GM12878 (cell line): ENCODE measurements at regions not wholly inside any gene's neighbourhood (a gene's known extent, or its start where the extent isn't known, plus 50 kb on each side); places are given as distances from the start of the nearest gene placed in this dataset.

Experiments used
- ATAC-seq: fragments of 200-7000 bp; cut with Tn5 transposase; 3 replicates; pipeline ENCODE4 v1.9.1; 2020; ENCODE audit warnings: mild to moderate bottlenecking, moderate library complexity
- BruUV-seq: library from RNA; stranded (reverse); fragments of 400-500 nt; replicated peaks from 2 replicates; lab custom pipeline; 2021; lab: Mats Ljungman, UMichigan
- CTCF ChIA-PET: fragments of 300-600 bp; sonication (Branson Sonifier 250); formaldehyde crosslinking; extraction: SDS; loops from one replicate; lab custom pipeline; 2021; ENCODE audit warnings: inconsistent platforms; lab: Yijun Ruan, JAX
- POLR2A ChIA-PET: fragments of 350-600 bp; formaldehyde crosslinking; extraction: SDS; loops from one replicate; lab custom pipeline; 2021; ENCODE audit warnings: inconsistent platforms; lab: Charles Lee
- RAD21 ChIA-PET: fragments of 300-600 bp; sonication (Branson Sonifier 250); formaldehyde crosslinking; loops from one replicate; lab custom pipeline; 2023; ENCODE audit warnings: antibody characterized with exemption; ENCODE audit not compliant: unreplicated experiment; lab: Charles Lee
- SMC1A ChIA-PET: fragments of 300-600 bp; sonication (Branson Sonifier 250); formaldehyde crosslinking; loops from one replicate; lab custom pipeline; 2023; ENCODE audit not compliant: unreplicated experiment, uncharacterized antibody; lab: Charles Lee
- DNase-seq: peaks from one replicate; pipeline ENCODE4 v3.0.0-alpha.2; 2011; ENCODE audit warnings: low read depth, low spot score
- FAIRE-seq: peaks from 3 replicates; lab custom pipeline; 2011; peaks lifted over from hg19 to GRCh38; lab: Jason Lieb, UNC
- H2AFZ ChIP-seq: 2 replicates; pipeline ENCODE4 v1.6.0; 2011; ENCODE audit warnings: low read depth, low read length, control low read depth; ENCODE audit not compliant: control insufficient read depth
- H3K27ac ChIP-seq: 2 replicates; pipeline ENCODE4 v1.5.1; 2011; ENCODE audit warnings: control low read depth; ENCODE audit not compliant: control insufficient read depth, insufficient read depth
- H3K27me3 ChIP-seq, 2 experiments: replicated peaks in 1 of 2; 2 replicates each; pipeline versions ENCODE4 v1.6.0 to v1.6.1; 2011; ENCODE audit warnings: low read length in 1 of 2; ENCODE audit not compliant: control insufficient read depth in 2 of 2, insufficient read depth in 2 of 2
- H3K36me3 ChIP-seq, 2 experiments: 2 replicates each; pipeline ENCODE4 v1.5.1; 2011; ENCODE audit warnings: low read length in 1 of 2; ENCODE audit not compliant: control insufficient read depth in 2 of 2, insufficient read depth in 2 of 2
- H3K4me1 ChIP-seq: 2 replicates; pipeline ENCODE4 v1.6.1; 2011; ENCODE audit warnings: mild to moderate bottlenecking, low read length, moderate library complexity, mixed read lengths; ENCODE audit not compliant: control insufficient read depth, insufficient read depth
- H3K4me2 ChIP-seq: 2 replicates; pipeline ENCODE4 v1.6.0; 2011; ENCODE audit warnings: control low read depth; ENCODE audit not compliant: control insufficient read depth, insufficient read depth
- H3K4me3 ChIP-seq: fragments of 200-600 bp; sonication (generic); 2 replicates; pipeline ENCODE4 v1.5.1; 2016
- H3K79me2 ChIP-seq: 2 replicates; pipeline ENCODE4 v1.6.0; 2011; ENCODE audit warnings: low read length; ENCODE audit not compliant: control insufficient read depth, insufficient read depth
- H3K9ac ChIP-seq: 2 replicates; pipeline ENCODE4 v1.8.0; 2011; ENCODE audit warnings: low read length, control low read depth, mixed read lengths; ENCODE audit not compliant: control insufficient read depth, insufficient read depth
- H3K9me3 ChIP-seq: replicated peaks from 3 replicates; pipeline ENCODE4 v1.5.1; 2011; ENCODE audit warnings: mild to moderate bottlenecking, low read length; ENCODE audit not compliant: control insufficient read depth, insufficient read depth
- H4K20me1 ChIP-seq: 2 replicates; pipeline ENCODE4 v1.6.0; 2011; ENCODE audit not compliant: control insufficient read depth, insufficient read depth
- CBX3 ChIP-seq: fragments of 200-600 bp; sonication (generic); IDR thresholded peaks from 2 replicates; pipeline ENCODE4 v1.6.1; 2016; ENCODE audit warnings: low read depth, borderline replicate concordance
- CEBPB ChIP-seq, 2 experiments: fragments of 150-350 bp in 1 of 2; IDR thresholded peaks; 2 replicates each; pipeline ENCODE4 v1.6.1; 2012 to 2014; ENCODE audit warnings: low read depth in 2 of 2, low read length in 2 of 2, borderline replicate concordance in 1 of 2, inconsistent platforms in 1 of 2
- CREM ChIP-seq: IDR thresholded peaks from 2 replicates; pipeline ENCODE4 v1.6.1; 2014; ENCODE audit warnings: antibody characterized with exemption, low read depth
- ETV6 ChIP-seq, 2 experiments: fragments of 450-650 bp in 1 of 2; IDR thresholded peaks in 1 of 2; conservative IDR thresholded peaks in 1 of 2; 2 replicates each; pipeline ENCODE4 v1.6.1; 2014; ENCODE audit warnings: antibody characterized with exemption in 1 of 2, borderline replicate concordance in 1 of 2, low read depth in 1 of 2, mild to moderate bottlenecking in 1 of 2, moderate library complexity in 1 of 2
- EZH2 ChIP-seq: IDR thresholded peaks from 2 replicates; pipeline ENCODE4 v1.6.1; 2012; ENCODE audit warnings: low read depth, mild to moderate bottlenecking, control low read depth, inconsistent platforms, low read length, borderline replicate concordance; ENCODE audit not compliant: control insufficient read depth
- IKZF2 ChIP-seq, 2 experiments: fragments of 450-650 bp; IDR thresholded peaks; 2 replicates each; pipeline ENCODE4 v1.6.1; 2017; ENCODE audit warnings: mild to moderate bottlenecking in 2 of 2, moderate library complexity in 2 of 2
- MEF2A ChIP-seq: IDR thresholded peaks from 2 replicates; pipeline ENCODE4 v1.6.1; 2011; ENCODE audit warnings: low read depth, mild to moderate bottlenecking, low read length, moderate library complexity; ENCODE audit not compliant: insufficient read depth
- MYC ChIP-seq: IDR thresholded peaks from 2 replicates; pipeline ENCODE4 v1.6.1; 2011; ENCODE audit warnings: mild to moderate bottlenecking, low read length, moderate library complexity, inconsistent platforms; ENCODE audit not compliant: insufficient read depth, insufficient replicate concordance, insufficient read length, severe bottlenecking
- NRF1 ChIP-seq: conservative IDR thresholded peaks from 2 replicates; pipeline ENCODE4 v1.6.1; 2011; ENCODE audit warnings: mild to moderate bottlenecking, low read depth, low read length, improper control_type of control experiment
- SKIL ChIP-seq: fragments of 450-650 bp; IDR thresholded peaks from 2 replicates; pipeline ENCODE4 v1.6.1; 2017; ENCODE audit warnings: mild to moderate bottlenecking, low read depth, inconsistent platforms; ENCODE audit not compliant: poor library complexity, severe bottlenecking
- STAT1 ChIP-seq: fragments of 450-650 bp; conservative IDR thresholded peaks from 2 replicates; pipeline ENCODE4 v1.6.1; 2014; ENCODE audit warnings: antibody characterized with exemption, mild to moderate bottlenecking
- YBX1 ChIP-seq: fragments of 450-650 bp; IDR thresholded peaks from 2 replicates; pipeline ENCODE4 v1.6.1; 2016; ENCODE audit warnings: antibody characterized with exemption
- WGBS: methylation state at CpG from one replicate; pipeline ENCODE4 v1.1.6; 2016; ENCODE audit warnings: low lambda C conversion rate; ENCODE audit not compliant: insufficient replicate concordance, insufficient coverage; ENCODE audit errors: missing lambda C conversion rate; 5-methylcytosine and 5-hydroxymethylcytosine counted together
- in situ Hi-C: fragments of 300-500 bp; cut with MboI; formaldehyde crosslinking; loops from 9 replicates; pipeline ENCODE4 v1.14.3; 2018; ENCODE audit warnings: mixed read lengths
- intact Hi-C: fragments of 100-400 bp; cut with micrococcal nuclease; formaldehyde crosslinking; loops from one replicate; pipeline ENCODE4 v1.14.2; 2022; ENCODE audit not compliant: unreplicated experiment

GRCh38 chr4:185889585-185889984 lies 77.6 kb upstream of the SORBS2 start:
- intact Hi-C loops: no loop called here
- ATAC-seq: no peak
- TF ChIP-seq STAT1 (no peak), CBX3 (no peak), SKIL (no peak), MEF2A (no peak), NRF1 (no peak), ETV6 (conservative IDR thresholded peaks at IDR 0.05 in 1 of 2, IDR thresholded peaks at IDR 0.05 in 1 of 2; ENCODE audit: borderline replicate concordance in 1 of 2, low read depth in 1 of 2) (no peak), IKZF2 (IDR thresholded peaks at IDR 0.05) (no peak), CEBPB (IDR thresholded peaks at IDR 0.05; ENCODE audit: borderline replicate concordance in 1 of 2, low read depth in 2 of 2, low read length in 2 of 2) (no peak), MYC (no peak), CREM (no peak), EZH2 (no peak), YBX1 (no peak)
- TF ChIP-seq, all 136 proteins: peak for 0
- Histone ChIP-seq H2AFZ (no peak overlapping the region), H3K9ac (no peak overlapping the region), H3K27me3 (no peaks in the 10 kb centered on the region; a peak in 1 of 4 replicates), H3K36me3 (no peaks in the 10 kb centered on the region), H3K79me2 (no peaks in the 10 kb centered on the region), H3K4me2 (no peak overlapping the region), H3K4me3 (no peak overlapping the region), H3K4me1 (no peaks in the 10 kb centered on the region), H3K9me3 (no peaks in the 10 kb centered on the region; the same call in 2 of the 3 replicates), H4K20me1 (no peaks in the 10 kb centered on the region), H3K27ac (no peak overlapping the region)
- 83% methylated on average over 3 of the region's 4 CpGs for WGBS
- FAIRE-seq: no peak
- ChIA-PET CTCF (no interaction called here), SMC1A (no interaction called here), RAD21 (no interaction called here), POLR2A (no interaction called here)
- no TSS peak for BruUV-seq
- no peak for DNase-seq
- in situ Hi-C loops: no loop called here
